HCEC 1CT (cell line): ENCODE measurements at regions not wholly inside any gene's neighbourhood (a gene's known extent, or its start where the extent isn't known, plus 50 kb on each side); places are given as distances from the start of the nearest gene placed in this dataset.
"Not testable (repeated sequence)": the region's sequence is repeated elsewhere in the genome, so short reads cannot be mapped to it uniquely, and the experiment has no call there.

Experiments
- DNase-seq: peaks from one replicate; pipeline ENCODE4 v3.0.0-alpha.2; 2017

- not testable (repeated sequence) for DNase-seq
These were observed 51.6 kb upstream of the MAP4K4 start for GRCh38 chr2:101645886-101646285.

DNA sequence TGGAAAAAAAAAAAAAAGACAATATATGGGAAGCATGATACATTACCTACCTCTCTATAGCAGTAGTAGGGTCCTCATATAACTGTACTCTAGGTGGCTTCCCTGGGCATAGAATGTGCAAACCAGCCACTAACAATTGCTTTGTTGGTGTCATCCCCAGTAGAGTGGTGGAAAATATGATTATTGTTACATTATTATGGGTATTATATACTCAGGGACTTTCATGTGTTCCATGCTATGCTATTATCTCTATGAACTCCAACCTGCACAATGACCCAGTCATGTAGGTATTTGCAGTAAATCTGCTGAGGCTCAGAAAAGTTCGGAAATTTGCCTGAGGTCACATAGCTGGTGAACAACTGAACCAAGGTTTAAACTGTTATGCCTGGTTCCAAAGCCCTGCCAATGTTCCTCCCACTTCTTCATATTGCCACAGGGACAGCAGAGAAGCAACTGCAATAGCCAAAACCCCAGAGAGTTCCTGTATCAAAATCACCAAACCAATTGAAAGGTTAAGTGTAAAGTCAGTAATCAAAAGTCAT is 52.6 kb upstream of the MAP4K4 start:
- DNase-seq = no peak

GRCh38 chr2:101643004-101643524 is 54.4 kb upstream of the MAP4K4 start:
- no peak for DNase-seq

GRCh38 chr2:101638817-101639605 is 58.5 kb upstream of the MAP4K4 start:
- no peak for DNase-seq

GRCh38 chr2:101638181-101638711 is 59.3 kb upstream of the MAP4K4 start:
- no peak for DNase-seq

- no peak for DNase-seq
These were observed 67.1 kb upstream of the MAP4K4 start for GRCh38 chr2:101630224-101630949.

DNA sequence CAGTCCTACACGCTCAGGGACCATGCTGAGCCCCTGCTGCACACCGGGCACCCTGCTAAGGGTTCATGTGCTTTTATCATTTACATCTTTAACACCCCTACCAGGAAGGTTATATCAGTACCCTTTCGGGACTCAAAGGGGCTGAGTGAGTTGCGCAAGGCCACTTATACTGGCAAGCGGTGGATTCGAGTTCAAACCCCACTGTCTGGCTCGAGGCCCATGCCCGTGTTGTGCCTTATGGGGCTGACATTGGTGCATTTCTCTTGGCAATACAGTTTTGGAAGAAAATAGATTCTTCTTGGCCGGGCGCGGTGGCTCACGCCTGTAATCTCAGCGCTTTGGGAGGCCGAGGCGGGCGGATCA is 69.5 kb upstream of the MAP4K4 start:
- DNase-seq = no peak

DNA sequence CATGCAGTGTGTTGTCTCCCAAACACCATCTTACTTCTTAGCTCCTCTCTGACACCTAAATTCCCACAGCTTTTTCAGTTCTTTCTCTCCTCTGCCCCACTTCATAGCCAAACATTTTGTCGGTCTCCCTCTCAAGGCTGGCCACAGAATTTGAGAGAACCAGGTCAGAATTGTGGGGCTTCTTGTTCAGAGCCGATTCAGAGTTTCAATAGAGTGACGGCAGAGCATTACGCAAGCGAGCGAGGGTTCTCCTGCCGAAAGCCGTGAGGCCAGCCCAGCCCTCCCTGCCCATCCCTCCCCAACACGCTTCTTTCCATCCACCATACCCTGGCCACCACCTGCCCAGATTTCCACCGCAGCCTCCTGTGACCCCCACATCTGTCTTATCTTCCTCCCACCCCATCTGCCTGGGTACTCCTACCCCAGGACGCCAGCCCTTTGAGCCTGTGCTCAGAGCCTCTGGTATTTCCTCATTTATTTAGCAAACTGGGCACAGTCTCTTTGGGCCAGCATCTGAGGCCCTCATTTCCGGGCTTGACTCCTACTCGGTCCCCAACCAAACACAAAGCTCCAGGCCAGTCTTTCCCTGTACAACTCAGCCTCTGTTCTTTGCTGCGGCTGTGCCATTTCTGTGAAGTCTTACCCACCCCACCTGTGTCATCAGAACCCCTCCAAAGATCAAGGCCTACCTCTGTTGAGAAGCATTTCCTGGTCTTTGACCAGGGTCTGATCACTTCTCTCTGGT is 70.0 kb upstream of the MAP4K4 start:
- DNase-seq = no peak

GRCh38 chr2:101625814-101626213 is 71.7 kb upstream of the MAP4K4 start:
- DNase-seq = not testable (repeated sequence)

DNA sequence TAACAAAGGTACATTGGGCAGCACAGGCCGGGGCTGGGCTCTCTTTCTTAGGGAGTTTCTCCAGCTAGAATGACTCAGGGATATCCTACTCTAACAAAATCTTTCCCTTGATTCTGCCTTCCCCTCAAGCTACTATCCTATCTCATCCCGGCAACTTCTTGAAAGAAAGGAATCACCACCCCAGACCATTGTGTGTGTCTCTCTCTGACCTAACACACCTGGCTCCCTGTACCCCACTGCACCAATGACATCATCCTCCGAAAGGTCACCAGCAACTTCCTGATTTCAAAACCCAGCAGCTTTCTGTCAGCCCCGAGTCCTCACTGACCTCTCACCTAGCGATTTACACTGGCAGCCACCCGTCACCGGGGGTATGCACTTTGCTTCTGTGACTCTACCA is 72.1 kb upstream of the MAP4K4 start:
- DNase-seq = no peak

- no peak for DNase-seq
These were observed 72.7 kb upstream of the MAP4K4 start for GRCh38 chr2:101624706-101625332.

DNA sequence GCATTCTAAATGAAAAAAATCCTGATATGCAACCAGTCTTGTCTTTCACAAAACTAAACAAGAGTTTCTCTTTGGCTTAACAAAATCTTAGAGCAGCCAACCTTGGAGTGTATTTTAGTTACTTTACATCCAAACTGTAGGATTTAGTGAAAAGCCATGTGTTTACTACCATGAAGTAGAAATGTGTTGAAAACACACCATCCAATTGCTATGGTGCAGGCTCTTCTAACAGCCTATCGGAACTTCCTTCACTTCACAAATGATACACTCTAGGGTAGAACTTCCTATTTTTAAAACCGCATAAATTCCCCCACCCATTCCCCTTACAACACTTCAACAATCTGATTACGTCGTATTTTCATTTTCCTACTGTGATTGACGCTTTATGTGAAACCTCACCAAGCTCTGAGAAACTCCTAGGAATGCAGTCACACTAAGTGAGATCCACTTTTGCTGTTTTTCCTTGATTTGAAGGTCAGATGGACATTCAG is 74.4 kb upstream of the MAP4K4 start:
- DNase-seq = no peak

GRCh38 chr2:101622210-101623030 is 75.1 kb upstream of the MAP4K4 start:
- no peak for DNase-seq

- no peak for DNase-seq
These were observed 78.3 kb upstream of the MAP4K4 start for GRCh38 chr2:101619191-101619591.

DNA sequence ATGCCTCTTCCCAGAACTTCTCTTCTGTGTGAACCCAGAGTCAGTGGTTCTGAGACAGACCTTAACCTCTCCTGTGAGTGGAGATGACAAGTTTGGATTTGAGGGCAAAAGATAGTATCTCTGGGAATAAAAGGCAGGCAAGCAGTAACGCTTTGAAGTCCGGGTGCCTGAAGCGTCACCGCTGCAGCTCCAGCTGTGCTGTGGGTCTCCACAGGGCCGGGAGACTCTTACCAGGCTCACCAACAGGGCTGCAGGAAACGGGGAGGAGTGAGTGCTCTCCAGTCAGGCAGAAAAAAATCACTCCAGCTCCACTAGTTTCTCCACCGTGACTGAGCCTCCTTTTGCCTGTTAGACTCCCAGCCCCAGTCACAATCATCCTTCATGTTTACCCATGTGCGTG is 79.7 kb upstream of the MAP4K4 start:
- DNase-seq = no peak

- peak; percentile 80 for DNase-seq
These were observed 80.3 kb upstream of the MAP4K4 start for GRCh38 chr2:101617188-101617587.

GRCh38 chr2:101614127-101614759 is 83.3 kb upstream of the MAP4K4 start:
- DNase-seq = no peak

- no peak for DNase-seq
These were observed 84.3 kb upstream of the MAP4K4 start for GRCh38 chr2:101613056-101613704.

DNA sequence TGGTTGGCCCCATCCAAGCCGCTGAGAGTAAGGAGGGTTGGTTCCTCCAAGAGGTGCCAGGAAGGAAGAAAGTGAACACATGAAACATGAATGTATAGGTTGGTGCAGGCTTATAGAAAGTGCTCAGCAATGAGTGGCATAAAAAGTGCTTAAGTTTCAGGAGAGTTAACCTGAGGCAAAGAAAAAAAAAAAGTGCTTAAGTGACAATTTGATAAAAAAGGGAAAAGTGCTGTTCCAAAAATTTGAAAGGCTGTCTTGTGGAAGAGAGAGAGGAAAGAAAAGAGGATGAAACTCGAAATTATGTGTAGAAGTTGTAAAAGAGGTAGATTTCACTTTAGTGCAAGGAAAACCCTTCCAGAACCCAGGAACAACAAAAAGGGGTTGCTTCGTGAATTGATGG is 85.5 kb upstream of the MAP4K4 start:
- DNase-seq = no peak

- DNase-seq = no peak
These were observed 86.7 kb upstream of the MAP4K4 start for GRCh38 chr2:101610750-101611315.
